T-helper 9 cell (primary cell): ENCODE measurements at regions not wholly inside any gene's neighbourhood (a gene's known extent, or its start where the extent isn't known, plus 50 kb on each side); places are given as distances from the start of the nearest gene placed in this dataset.

ENCODE experiments used
- DNase-seq: peaks from one replicate; pipeline ENCODE4 v3.0.0-alpha.2; 2020

DNA sequence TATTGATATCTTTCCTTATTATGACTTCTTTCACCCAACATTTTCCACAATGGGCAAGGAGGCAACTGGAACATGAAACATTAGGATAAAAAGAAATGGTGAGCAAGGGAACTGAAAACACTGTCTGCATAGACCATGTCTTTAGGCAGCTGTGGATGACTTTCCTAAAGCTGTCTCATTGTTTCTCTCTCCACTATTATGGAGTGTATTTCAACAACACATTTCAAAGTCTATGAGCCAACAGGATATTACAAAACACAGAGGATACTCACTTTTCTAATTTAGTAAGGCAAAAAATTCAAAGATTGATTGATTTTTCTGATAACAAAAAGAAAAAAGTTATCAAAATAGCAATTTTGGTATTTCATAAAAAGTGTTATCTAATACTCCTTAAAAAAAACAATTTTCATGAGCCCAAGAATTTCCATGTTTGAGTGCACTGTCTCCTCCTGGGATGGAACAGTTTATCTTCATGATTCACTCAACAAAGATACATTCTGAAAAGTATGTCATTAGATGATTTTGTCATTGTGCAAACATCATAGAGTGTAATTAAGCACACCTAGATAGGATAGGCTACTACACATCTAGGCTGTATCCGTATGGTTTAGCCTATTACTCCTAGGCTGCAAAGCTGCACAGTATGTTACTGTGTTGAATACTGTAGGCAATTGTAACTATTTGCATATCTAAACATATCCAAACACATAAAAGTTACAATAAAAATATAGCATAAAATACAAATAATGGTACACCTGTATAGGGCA, 1568.4 kb downstream of the SLITRK5 start:
- no peak for DNase-seq

DNA sequence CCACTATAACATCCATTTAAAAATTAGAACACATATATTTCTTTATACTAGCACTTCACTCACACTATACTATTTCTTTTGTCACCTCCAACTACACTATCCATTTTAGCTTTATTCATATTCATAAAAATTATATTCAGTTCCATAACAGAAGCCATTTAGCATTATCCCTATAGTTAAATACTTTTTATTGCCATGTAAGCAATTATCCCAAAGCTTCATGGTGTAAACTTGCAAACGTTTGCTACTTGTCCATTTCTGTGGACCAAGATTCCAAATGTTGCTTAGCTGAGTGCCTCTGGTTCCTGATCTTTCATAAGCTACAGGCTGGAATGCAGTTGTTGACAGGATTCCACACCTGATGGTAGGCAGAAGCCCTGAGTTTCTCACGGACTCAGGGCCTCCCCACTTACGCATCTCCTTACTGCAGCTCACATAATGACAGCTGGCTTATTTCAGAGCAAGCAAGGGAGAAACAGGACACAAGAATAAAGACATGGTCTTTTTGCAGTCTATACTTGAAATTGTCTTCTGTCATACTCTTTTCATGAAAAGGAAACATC, 1584.8 kb downstream of the SLITRK5 start:
- DNase-seq: no peak

DNA sequence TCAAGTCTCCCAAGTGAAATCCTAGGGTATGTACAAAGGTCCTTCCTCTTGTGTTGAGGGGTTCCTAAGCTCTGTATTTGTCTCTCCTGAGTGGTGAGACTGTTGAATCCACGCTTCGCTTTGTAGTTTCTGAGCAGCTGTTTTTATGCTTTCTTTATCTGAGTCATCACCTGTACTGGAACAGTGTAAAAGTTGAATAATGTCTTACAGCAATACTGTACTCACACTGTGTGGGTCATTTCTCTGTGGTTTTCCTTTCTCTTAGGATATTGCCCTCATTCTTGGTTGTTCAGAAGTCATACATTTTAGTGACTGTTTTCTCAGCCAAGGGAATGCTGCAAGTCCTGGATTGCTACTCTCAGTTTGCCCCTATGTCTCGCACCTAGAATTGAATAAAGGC, 1596.6 kb downstream of the SLITRK5 start:
- no peak for DNase-seq

DNA sequence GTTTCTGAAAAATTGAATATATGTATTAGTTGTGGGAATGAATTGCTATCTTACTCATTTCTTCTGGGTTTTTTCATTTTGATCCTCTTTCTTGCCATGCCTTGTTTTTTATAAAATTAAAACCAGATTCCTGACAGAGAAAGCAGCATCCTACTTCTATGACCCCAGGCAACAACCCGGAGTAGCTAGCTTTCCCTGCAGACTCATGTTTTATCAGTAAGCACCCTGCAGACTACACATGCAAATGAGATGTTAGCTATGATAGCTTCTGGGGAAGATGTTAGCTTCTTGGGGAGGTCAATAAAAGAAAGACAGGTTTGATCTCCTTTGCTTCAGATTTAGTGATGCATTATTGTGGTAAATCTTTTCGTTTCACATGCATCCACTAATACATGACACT, 1598.6 kb downstream of the SLITRK5 start:
- DNase-seq: no peak

DNA sequence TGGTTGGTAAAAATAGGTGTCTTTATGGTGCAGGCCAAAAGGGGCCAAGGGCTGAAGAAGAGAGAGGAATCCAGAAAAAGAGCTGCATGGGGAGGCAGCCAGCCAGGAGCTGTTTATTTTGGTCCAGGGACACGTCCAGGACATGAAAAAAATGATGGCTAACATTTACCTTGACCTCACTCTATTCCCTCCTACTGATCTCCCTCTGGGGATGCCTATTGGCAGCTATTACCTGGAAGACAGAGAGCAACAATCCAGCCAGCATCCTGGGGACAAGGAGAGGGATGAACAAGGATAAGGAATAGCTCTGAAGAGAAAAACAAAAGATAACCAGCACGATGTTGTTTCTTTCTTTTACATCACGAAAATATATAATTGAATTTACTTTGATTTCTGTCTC, 1599.6 kb downstream of the SLITRK5 start:
- no peak for DNase-seq

DNA sequence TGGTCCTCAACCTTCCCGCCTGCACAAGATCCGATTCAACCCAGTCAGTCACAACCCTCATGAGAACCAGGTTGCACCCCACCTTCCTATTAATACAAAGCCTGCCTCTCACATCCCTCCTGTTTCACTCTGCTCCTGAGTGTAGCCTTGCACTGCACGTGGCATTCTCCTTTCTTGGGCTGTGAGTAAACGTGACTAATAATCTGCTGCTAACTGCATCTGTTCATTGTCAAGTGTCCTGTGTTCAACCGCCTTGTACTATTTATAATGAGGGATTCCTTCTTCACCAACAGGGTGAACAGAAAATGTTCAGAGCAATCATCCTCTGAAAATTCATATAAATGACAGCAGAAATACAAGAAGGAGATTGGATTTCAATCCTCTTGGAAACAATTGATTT, 1608.2 kb downstream of the SLITRK5 start:
- no peak for DNase-seq

DNA sequence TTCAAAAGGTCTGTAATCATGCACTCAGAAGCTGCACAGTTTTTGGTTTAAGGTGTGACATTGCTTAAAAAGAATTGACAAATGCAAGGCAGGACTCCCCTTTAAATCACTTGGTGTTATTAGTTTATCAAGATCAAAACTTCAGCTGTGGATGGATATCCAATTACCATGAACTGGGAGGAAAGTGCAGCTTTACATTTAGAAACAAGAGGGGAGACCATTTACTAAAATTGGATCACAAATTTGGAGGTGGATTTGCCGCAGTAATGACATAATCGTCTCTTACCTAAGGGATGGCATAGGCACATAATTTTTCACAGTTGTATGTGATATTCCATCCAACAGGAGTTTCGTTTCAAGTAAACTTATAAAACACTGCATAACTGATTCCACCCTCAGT, 1610.2 kb downstream of the SLITRK5 start:
- DNase-seq: no peak

DNA sequence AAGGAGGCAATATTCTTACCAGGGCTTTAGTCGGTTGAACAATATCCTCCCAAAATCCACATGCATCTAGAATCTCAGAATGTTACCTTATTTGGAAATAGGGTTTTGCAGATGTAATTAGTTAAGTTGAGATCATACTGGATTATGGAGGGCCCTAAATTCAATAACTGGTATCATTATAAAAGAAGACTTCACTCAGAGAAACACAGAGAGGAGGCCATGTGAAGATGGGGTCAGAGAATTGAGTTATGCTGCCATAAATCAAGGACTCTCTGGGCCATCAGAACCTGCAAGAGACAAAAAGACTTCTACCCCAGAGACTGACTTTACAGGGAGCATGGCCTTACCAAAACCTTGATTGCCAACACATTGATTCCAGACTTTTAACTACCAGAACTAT, 1611.1 kb downstream of the SLITRK5 start:
- DNase-seq: no peak

DNA sequence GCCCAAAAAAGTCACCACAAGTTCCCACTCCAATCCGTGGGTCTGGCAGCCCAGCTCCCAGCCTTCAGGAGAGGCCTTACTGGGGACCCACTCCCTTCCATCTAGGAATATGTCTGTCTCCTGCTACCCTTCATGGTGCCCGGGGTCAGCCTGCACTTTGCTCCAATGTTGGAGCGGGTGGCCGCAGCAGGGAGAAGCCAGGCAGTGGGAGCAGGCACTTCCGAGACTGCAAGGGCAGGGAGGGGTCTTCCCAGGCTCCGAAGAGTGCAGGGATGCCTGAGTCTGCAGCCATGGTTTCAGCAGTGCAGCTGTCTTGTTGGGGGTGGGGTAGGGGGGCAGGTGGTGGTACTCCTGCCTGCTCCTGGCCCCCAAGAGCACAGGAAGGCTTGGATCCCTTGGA, 1616.2 kb downstream of the SLITRK5 start:
- DNase-seq: no peak

DNA sequence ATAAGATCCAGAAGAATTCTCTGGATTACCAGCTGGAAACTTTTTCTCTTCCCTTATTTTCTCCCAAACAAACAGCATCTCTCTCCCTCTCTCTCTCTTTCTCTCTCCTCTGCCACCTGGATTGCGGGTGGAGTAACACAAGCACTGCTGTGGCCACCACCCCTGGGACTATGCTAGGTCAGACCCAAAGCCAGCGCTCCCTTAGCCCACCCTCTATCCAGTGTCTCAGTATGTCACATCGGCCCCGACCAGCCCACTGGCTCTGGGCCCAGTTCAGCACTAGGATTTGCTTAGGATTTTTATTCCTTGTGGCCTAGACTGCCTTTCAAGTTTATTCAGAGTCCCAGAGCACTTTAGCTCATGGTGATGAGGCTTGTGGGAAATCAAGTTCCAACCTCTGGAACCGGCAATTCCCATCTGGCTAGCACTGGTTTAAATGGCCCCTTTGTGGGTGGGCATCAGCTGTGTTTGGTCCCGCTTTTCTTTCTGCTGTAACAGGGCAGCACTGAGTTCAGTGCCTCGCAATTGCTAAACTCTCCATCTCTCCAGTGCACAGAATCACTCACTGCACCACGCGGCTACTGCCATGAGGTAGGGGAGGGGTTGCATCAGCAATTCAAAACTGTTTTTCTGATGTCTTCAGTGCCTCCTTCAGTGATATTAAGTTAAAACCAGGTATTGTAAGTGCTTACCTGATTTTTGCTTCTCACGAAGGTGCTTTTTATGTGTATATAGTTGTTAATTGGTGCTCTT, 1623.1 kb downstream of the SLITRK5 start:
- no peak for DNase-seq

DNA sequence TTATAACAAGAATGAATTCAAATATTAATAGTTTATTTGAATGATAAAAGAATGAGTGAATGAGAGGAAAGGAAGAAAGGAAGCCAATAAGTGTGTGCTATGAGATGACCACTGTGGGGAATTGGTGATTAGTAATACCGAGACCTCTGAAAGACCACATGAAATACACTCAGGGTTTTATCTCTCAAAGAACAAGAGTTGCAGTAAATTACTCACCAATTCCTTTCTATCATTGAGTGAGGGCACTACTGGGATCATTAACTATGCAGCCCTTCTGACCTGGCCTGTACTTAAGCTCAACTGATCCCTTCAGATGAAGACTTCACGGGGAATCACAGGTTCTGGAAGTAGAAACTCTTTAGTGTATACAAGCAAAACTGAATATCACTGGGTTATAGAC, 1636.1 kb downstream of the SLITRK5 start:
- no peak for DNase-seq

DNA sequence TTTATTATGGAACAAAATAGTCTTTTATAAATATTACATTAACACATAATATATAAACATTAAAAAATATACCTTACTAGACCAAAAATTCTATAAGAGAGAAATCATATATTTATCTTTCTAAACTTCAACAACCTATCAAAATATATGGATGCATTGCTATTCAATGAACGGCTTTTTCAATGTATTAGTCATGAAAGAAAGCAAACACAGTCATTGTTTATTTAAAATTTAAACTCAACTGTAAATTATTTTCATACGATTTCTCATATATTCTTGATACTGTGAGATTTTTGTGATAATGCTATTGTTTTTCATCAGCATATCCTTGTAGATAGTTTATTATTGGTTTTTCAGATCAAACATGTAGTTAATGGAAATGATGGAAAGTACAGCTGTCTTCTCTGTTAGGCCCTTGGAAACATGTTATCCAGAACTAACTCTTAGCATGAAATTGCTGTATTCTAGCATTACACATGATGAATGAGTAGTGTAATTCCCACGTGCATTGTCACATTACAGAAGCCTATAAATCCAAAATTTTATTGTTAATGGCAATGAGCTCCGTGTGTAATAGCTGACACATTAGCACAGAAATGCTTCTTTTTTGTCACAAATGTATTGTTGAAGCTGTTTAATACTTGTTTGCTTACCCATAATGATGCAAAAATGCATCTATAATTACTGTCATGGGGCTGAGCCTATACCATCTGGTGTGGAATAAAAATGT, 1639.9 kb downstream of the SLITRK5 start:
- no peak for DNase-seq

DNA sequence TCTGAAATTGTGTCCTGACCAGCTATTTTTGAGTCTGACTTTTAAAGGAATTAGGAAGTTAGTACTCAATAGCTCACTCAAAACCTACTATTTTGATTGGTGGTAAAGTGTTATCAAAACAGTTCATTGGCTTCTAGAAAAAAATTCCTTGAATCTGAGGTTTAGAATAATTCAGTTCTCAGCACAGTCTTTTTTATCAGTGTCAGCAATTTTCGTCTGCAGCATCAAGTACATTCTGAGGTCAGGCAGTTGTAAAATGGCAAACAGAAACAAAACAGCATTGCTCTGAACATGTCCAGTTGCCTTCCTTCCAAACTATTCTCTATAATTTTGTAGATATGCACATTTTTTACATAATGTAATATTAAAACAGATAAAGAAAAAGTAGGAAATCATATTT, 1644.1 kb downstream of the SLITRK5 start:
- DNase-seq: no peak

DNA sequence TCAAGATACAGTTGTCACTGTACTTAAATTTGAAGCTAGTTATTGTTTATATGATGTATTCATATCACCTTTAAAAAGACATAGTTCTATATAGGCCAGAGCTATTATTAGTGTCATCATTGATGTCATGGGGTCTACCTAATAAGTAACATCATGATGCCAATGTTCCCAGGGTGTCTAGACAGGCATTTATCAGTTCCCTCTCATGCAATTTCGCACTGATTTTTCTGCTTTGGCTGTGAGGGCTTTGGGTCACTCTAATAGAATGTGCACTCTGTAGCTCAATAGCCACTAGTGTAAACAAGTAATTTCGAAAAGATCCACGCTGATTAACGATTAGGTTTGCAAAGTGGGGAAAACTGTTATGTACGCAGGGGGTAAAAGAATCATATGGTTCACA, 1651.3 kb downstream of the SLITRK5 start:
- DNase-seq: no peak

DNA sequence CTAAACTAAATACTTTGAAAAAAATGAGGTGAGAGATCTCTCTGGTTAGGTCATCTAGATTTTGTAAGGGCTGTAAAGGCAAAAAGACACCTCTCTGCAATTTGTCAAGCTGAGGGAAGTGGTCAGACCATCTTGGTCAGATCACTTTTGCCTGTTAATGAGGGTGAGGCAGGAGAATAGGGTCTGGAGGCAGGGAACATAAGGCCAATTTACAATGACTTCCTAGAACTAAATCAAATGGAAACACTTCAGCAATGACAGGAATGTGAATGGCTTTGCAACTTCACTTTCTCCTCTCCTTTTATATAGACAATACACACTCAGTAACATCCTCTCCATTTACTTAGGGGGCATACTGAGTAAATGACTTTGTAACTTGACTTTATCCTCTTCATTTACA, 1653.4 kb downstream of the SLITRK5 start:
- DNase-seq: no peak

DNA sequence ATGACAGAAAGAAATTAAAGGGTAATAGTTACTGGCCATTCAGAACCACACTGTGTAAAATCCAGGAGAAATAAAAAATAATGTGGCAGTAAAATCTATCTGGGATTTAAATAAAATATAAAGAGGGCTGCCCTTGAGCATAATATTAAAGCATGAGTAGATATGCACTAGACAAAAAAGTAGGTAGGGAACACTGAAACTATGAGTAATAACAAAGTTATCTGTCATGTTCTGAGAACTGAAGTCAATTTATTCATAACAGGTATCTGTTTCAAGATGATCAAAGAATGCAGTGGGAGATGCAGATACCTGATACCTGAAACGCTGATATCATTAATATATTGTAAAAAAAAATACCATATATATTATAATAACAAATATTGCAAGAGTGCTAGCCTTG, 1672.0 kb downstream of the SLITRK5 start:
- DNase-seq: no peak

DNA sequence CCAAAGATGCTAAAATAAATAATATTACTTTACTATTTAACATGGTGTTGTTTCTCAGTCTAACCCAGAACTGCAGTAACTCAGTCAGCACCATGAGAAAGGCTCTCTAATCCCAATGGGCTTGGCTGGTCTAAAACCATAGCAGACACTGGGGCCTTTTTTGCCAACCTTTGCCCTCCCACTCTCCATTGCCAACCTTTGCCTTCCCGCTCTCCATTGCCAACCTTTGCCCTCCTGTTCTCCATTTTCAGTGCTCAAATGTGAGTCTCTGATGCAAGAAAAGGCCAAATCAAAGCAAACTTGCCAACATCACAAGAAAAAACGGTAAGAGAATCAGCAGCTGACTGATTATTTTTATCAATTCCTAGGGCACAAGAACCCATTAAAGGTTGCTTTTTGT, 1681.2 kb downstream of the SLITRK5 start:
- DNase-seq: no peak

DNA sequence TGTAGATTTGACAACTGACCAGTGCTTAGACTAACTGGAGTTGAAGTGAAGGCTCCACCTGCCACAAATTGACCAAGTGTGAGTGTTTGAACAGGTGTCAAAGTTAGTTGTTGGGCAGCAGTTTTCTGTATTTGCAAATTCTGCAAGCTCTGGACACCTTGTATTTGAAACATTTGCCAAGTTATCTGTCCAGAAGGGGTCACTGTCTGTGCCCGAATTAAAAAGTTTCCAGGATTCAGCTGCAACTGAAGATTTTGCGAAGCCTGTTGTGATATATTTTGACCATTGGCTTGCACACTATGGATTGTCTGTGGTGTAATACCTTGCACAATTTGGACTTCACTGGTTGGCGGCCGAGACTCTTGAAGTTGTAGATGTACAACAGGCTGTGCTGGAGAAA, 1690.7 kb downstream of the SLITRK5 start:
- no peak for DNase-seq

DNA sequence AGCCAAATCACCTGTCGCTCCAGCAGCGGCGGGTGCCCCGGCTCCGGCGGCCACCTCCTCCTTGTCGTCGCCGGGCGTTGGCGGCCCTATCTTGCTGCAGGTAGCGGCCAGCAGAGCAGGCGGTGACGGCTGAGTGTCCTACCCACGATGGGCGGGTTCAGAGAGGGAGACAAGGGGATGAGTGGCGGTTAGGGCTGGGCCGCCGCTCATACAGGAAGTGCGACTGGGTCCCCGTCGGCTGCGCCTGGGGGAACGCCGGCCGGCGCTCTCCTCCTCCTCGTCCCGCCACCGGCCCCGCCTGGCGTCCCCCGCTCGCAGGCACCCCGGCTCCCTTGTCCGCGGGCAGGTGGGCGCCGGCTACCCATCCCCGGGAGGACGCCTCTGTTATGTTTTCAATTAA, 1692.0 kb downstream of the SLITRK5 start:
- no peak for DNase-seq

DNA sequence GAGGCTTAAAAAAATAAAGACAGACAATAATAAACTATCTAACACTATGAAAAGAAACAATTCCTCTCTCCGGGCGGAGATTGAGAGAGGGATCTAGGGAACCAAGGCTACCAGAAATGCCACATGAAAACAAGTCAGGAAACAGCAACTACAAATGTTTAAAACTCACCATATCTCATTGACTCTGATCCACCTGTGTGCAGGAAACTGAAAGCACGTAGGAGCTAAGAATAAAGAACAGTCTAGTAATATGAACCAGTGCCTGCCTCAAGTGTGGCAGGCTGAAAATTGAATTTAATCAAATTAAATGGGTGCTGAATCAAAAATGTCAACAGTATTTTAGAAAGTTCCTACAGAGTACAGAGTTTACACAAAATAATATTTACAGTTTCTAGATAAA, 1701.0 kb downstream of the SLITRK5 start:
- DNase-seq: no peak

DNA sequence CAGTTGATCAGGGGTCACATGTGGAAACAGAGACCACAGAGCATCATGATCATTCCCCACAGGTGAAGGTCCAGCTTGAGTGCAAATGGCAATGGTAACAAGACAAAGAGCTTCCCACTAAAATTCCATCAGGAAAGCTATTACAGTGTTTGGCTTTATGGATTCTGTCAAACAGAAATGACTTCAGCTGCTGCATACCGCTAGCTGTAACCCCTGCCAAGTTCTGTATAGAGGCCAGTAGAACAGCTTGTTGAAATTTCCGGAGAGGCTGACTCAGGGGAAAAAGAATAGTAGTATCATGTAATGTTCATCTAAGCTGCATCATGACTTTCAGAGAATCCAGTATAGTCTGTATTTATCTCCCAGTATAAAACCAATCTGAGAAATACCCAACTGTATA, 1704.7 kb downstream of the SLITRK5 start:
- DNase-seq: no peak

DNA sequence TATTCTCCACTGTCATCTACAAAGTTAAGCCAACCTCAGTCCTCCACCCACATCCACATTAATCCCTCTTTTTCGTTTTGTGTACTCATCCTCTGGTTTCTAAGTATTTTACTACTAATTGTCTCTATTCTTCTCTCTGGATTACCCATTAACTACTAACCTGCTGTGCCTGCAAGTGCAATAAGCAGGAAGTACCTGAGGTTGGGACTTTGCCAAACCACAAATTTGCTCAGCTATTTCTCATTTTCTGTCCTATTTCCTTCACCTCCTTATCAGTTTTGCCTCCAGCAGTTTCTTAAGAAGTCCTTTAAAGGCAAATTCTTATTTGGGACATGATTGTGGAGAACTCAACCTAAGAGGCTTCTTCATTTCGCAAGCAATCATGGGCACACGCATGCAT, 1708.9 kb downstream of the SLITRK5 start:
- no peak for DNase-seq

DNA sequence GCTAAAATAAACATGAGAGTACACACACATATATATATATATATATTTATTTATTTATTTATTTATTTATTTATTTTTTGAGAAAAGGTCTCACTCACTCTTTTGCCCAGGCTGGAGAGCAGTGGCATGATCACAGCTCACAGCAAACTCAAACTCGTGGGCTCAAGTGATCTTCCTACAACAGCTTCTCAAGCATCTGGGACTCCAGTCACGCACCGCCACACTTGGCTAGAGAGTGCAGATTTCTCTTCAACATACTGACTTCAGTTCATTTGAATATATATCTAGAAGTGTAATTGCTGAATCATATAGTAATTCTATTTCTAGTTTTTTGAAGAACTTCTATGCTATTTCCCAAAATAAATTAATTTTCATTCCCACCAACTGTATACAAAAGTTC, 1711.8 kb downstream of the SLITRK5 start:
- no peak for DNase-seq

DNA sequence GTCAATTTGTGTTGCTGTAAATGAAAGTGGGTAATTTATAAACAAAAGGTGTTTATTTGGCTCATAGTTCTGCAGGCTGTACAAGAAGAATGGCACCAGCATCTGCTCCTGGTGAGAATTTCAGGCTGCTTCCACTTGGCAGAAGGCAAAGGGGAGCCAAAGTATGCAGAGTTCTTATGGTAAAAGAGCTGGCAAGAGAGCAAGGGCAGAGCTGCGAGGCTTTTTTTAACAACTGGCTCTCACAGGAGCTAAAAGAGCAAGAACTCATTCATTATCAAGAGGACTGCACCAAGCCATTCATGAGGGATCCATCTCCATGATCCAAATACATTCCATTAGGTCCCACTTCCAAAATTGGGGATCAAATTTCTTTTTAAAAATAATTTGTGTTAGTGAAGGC, 1712.7 kb downstream of the SLITRK5 start:
- DNase-seq: no peak
